ENCODE measurements at regions not wholly inside any gene's neighbourhood (a gene's known extent, or its start where the extent isn't known, plus 50 kb on each side); places are given as distances from the start of the nearest gene placed in this dataset.

DNA sequence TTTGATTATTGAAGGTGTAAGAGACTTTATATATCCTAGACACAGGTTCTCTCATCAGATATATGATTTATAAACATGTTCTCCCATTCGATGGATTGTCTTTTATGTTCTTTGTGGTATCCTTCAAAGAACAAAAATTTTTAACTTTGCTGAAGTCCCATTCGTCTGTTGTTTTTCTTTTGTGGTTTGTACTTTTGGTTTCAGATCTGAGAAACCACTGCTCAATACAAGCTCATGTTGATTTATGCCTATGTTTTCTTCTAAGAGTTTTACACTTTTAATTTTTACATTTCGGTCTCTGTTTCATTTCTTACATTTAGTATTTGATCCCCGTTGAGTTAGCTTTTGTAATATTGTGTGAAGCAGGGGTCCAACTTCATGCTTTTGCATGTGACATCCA, 103.3 kb upstream of the SPRED1 start:
- Histone ChIP-seq H3K4me1 (ENCODE audit: control insufficient read depth in 2 of 2, insufficient read depth in 2 of 2, low read length in 2 of 2) (no peaks in the 10 kb centered on the region), H3K27ac (ENCODE audit: low read length in 2 of 2) (no peak overlapping the region), H3K79me2 (ENCODE audit: control insufficient read depth, insufficient read depth, low read length) (no peaks in the 10 kb centered on the region), H3K4me2 (replicated peaks; ENCODE audit: low read depth, low read length, poor library complexity, severe bottlenecking) (no peak overlapping the region), H3K4me3 (ENCODE audit: control extremely low read depth in 1 of 5, extremely low read depth in 1 of 5, insufficient read depth in 1 of 5, low read depth in 2 of 5, low read length in 4 of 5) (no peak overlapping the region), H3K9ac (ENCODE audit: low read length) (no peak overlapping the region), H3K9me3 (ENCODE audit: control extremely low read depth in 1 of 3, control insufficient read depth in 2 of 3, insufficient read depth in 1 of 3, low read length in 2 of 3) (peaks cover 0 to 14% (median 2%) of the 10 kb centered on the region in 3 donors), H4K20me1 (ENCODE audit: control insufficient read depth, insufficient read depth, low read length, poor library complexity, severe bottlenecking) (no peaks in the 10 kb centered on the region), H3K27me3 (replicated peaks in 1 of 4; ENCODE audit: control extremely low read depth in 1 of 4, control insufficient read depth in 3 of 4, insufficient read depth in 4 of 4, low read length in 3 of 4) (no peaks in the 10 kb centered on the region), H3K36me3 (replicated peaks in 1 of 2; ENCODE audit: control extremely low read depth in 1 of 2, control insufficient read depth in 1 of 2, extremely low read depth in 1 of 2, insufficient read depth in 2 of 2, low read length in 1 of 2) (no peaks in the 10 kb centered on the region), H2AFZ (ENCODE audit: insufficient read depth, low read depth, low read length, poor library complexity, severe bottlenecking) (no peak overlapping the region)
- no peaks in the 10 kb centered on the region for H3K4me1 Mint-ChIP-seq
- ChIA-PET POLR2A (no interaction called here), CTCF (no interaction called here)
- no peak overlapping the region for H3K27ac Mint-ChIP-seq
- TF ChIP-seq EZH2 (IDR thresholded peaks at IDR 0.05; ENCODE audit: borderline replicate concordance, insufficient read depth, low read depth, low read length, poor library complexity, severe bottlenecking) = no peak
- TF ChIP-seq, protein P1, sequence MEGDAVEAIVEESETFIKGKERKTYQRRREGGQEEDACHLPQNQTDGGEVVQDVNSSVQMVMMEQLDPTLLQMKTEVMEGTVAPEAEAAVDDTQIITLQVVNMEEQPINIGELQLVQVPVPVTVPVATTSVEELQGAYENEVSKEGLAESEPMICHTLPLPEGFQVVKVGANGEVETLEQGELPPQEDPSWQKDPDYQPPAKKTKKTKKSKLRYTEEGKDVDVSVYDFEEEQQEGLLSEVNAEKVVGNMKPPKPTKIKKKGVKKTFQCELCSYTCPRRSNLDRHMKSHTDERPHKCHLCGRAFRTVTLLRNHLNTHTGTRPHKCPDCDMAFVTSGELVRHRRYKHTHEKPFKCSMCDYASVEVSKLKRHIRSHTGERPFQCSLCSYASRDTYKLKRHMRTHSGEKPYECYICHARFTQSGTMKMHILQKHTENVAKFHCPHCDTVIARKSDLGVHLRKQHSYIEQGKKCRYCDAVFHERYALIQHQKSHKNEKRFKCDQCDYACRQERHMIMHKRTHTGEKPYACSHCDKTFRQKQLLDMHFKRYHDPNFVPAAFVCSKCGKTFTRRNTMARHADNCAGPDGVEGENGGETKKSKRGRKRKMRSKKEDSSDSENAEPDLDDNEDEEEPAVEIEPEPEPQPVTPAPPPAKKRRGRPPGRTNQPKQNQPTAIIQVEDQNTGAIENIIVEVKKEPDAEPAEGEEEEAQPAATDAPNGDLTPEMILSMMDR (IDR thresholded peaks at IDR 0.05) = no peak
- H3K9me3 Mint-ChIP-seq (ENCODE audit: insufficient read depth) = peaks cover 3% of the 10 kb centered on the region
- ATAC-seq (ENCODE audit: low read depth) = no peak
- intact Hi-C loops (cut with micrococcal nuclease) = no loop called here
- H3K4me3 Mint-ChIP-seq = no peak overlapping the region
- H3K27me3 Mint-ChIP-seq = peaks cover 2% of the 10 kb centered on the region
- no CpG with 5 or more reads among the region's 4 CpGs for WGBS (ENCODE audit: insufficient coverage)
- no peak for DNase-seq

DNA sequence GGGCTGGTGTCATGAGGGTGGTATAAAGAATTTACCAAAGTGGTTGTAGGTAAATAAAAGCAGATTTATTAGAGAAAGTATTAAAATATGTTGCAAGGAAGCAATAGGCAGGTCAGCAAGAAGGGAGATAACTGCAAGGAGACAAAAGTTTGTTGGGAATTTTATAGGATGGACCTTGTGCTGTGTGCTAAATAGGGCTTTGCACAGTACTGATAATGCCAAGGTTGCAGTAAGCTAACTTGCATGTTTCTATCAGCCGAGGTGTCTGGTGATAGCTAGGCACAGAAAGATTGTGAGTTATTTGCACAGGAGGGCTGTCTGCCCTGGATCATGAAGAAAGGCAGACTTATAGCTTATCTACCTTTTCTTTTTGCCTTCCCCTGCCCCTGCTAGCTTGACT, 102.5 kb upstream of the SPRED1 start:
- Mint-ChIP-seq H3K4me1 (no peaks in the 10 kb centered on the region), H3K4me3 (no peak overlapping the region), H3K27me3 (peaks cover 2% of the 10 kb centered on the region), H3K9me3 (ENCODE audit: insufficient read depth) (peaks cover 3% of the 10 kb centered on the region), H3K27ac (no peak overlapping the region)
- Histone ChIP-seq H3K36me3 (replicated peaks in 1 of 2; ENCODE audit: control extremely low read depth in 1 of 2, control insufficient read depth in 1 of 2, extremely low read depth in 1 of 2, insufficient read depth in 2 of 2, low read length in 1 of 2) (no peaks in the 10 kb centered on the region), H2AFZ (ENCODE audit: insufficient read depth, low read depth, low read length, poor library complexity, severe bottlenecking) (no peak overlapping the region), H3K4me2 (replicated peaks; ENCODE audit: low read depth, low read length, poor library complexity, severe bottlenecking) (no peak overlapping the region), H3K27ac (ENCODE audit: low read length in 2 of 2) (no peak overlapping the region), H3K4me3 (ENCODE audit: control extremely low read depth in 1 of 5, extremely low read depth in 1 of 5, insufficient read depth in 1 of 5, low read depth in 2 of 5, low read length in 4 of 5) (no peak overlapping the region), H3K9me3 (ENCODE audit: control extremely low read depth in 1 of 3, control insufficient read depth in 2 of 3, insufficient read depth in 1 of 3, low read length in 2 of 3) (peaks cover 0 to 14% (median 3%) of the 10 kb centered on the region in 3 donors), H3K9ac (ENCODE audit: low read length) (no peak overlapping the region), H3K4me1 (ENCODE audit: control insufficient read depth in 2 of 2, insufficient read depth in 2 of 2, low read length in 2 of 2) (no peaks in the 10 kb centered on the region), H3K79me2 (ENCODE audit: control insufficient read depth, insufficient read depth, low read length) (no peaks in the 10 kb centered on the region), H4K20me1 (ENCODE audit: control insufficient read depth, insufficient read depth, low read length, poor library complexity, severe bottlenecking) (no peaks in the 10 kb centered on the region), H3K27me3 (replicated peaks in 1 of 4; ENCODE audit: control extremely low read depth in 1 of 4, control insufficient read depth in 3 of 4, insufficient read depth in 4 of 4, low read length in 3 of 4) (no peaks in the 10 kb centered on the region)
- ChIA-PET POLR2A (no interaction called here), CTCF (no interaction called here)
- no peak for DNase-seq
- no peak for TF ChIP-seq EZH2 (IDR thresholded peaks at IDR 0.05; ENCODE audit: borderline replicate concordance, insufficient read depth, low read depth, low read length, poor library complexity, severe bottlenecking)
- TF ChIP-seq, protein P1 (IDR thresholded peaks at IDR 0.05) = no peak
- ATAC-seq (ENCODE audit: low read depth) = no peak
- intact Hi-C loops (cut with micrococcal nuclease) = no loop called here
- no CpG with 5 or more reads among the region's 1 CpG for WGBS (ENCODE audit: insufficient coverage)
